Thyroid gland (tissue), 4 donors: ENCODE measurements at regions not wholly inside any gene's neighbourhood (a gene's known extent, or its start where the extent isn't known, plus 50 kb on each side); places are given as distances from the start of the nearest gene placed in this dataset.

Source experiments
- DNase-seq, 2 donors: peaks; one replicate each; pipeline ENCODE4 v3.0.0-alpha.2; 2019
- H3K27ac ChIP-seq, 3 donors: fragments of 200-600 bp; sonication (generic); 1 replicate in 2 of 3; 2 replicates in 1 of 3; pipeline ENCODE4 v1.5.1; 2016 to 2019; ENCODE audit warnings: mild to moderate bottlenecking in 1 of 3, moderate library complexity in 1 of 3
- H3K27me3 ChIP-seq: fragments of 200-600 bp; sonication (generic); one replicate; pipeline ENCODE4 v1.5.1; 2019
- H3K36me3 ChIP-seq, 2 donors: fragments of 200-600 bp; sonication (generic); one replicate each; pipeline ENCODE4 v1.5.1; 2016 to 2019
- H3K4me1 ChIP-seq, 2 donors: fragments of 200-600 bp; sonication (generic); one replicate each; pipeline ENCODE4 v1.5.1; 2017 to 2019
- H3K4me3 ChIP-seq, 3 donors: fragments of 200-600 bp; sonication (generic); replicated peaks in 1 of 3; 1 replicate in 2 of 3; 2 replicates in 1 of 3; pipeline ENCODE4 v1.5.1; 2016; ENCODE audit warnings: mild to moderate bottlenecking in 1 of 3
- H3K9me3 ChIP-seq: fragments of 200-600 bp; sonication (generic); one replicate; pipeline ENCODE4 v1.5.1; 2017
- CTCF ChIP-seq, 6 experiments: fragments of 200-600 bp in 3 of 6; fragments of 450-650 bp in 3 of 6; sonication (generic) in 3 of 6; IDR thresholded peaks; one replicate each; pipeline ENCODE4 v1.5.1; 2016 to 2019; ENCODE audit warnings: antibody characterized with exemption in 6 of 6, mild to moderate bottlenecking in 2 of 6, inconsistent platforms in 1 of 6, moderate library complexity in 1 of 6
- POLR2A ChIP-seq, 2 donors: fragments of 450-650 bp; IDR thresholded peaks; one replicate each; pipeline ENCODE4 v1.6.1; 2017; ENCODE audit warnings: antibody characterized with exemption in 2 of 2, mild to moderate bottlenecking in 2 of 2, moderate library complexity in 1 of 2
- WGBS, 2 donors: methylation state at CpG; one replicate each; pipeline ENCODE4 v1.1.5; 2017; 5-methylcytosine and 5-hydroxymethylcytosine counted together
- intact Hi-C: fragments of 100-400 bp; cut with DNase I; formaldehyde crosslinking; loops from one replicate; pipeline ENCODE4 v1.15.1; 2023

GRCh38 chr2:56026828-56027227 lies 103.2 kb upstream of the EFEMP1 start:
- Histone ChIP-seq H3K27me3 (no peaks in the 10 kb centered on the region), H3K4me1 (no peaks in the 10 kb centered on the region), H3K4me3 (no peak overlapping the region), H3K9me3 (no peaks in the 10 kb centered on the region), H3K27ac (no peak overlapping the region), H3K36me3 (no peaks in the 10 kb centered on the region)
- intact Hi-C loops: no loop called here
- TF ChIP-seq POLR2A (IDR thresholded peaks at IDR 0.05) (no peak), CTCF (IDR thresholded peaks at IDR 0.05) (no peak)
- WGBS, 2 donors: 90 to 94% methylated on average over 2 of the region's 2 CpGs
- no peak for DNase-seq

- no peaks in the 10 kb centered on the region for H3K27me3 ChIP-seq
- H3K27ac ChIP-seq: no peak overlapping the region
- no peaks in the 10 kb centered on the region for H3K4me1 ChIP-seq
- H3K36me3 ChIP-seq: no peaks in the 10 kb centered on the region
- H3K9me3 ChIP-seq: no peaks in the 10 kb centered on the region
- 85 to 90% methylated on average over 5 of the region's 5 CpGs for WGBS, 2 donors
- no peak overlapping the region for H3K4me3 ChIP-seq
- TF ChIP-seq POLR2A (IDR thresholded peaks at IDR 0.05) (no peak), CTCF (IDR thresholded peaks at IDR 0.05) (no peak)
- intact Hi-C loops: no loop called here
- DNase-seq: no peak
These were observed 106.5 kb upstream of the EFEMP1 start for GRCh38 chr2:56030062-56030461.

GRCh38 chr2:56030901-56031300 lies 107.3 kb upstream of the EFEMP1 start:
- H3K27me3 ChIP-seq: no peaks in the 10 kb centered on the region
- H3K4me1 ChIP-seq: no peaks in the 10 kb centered on the region
- H3K9me3 ChIP-seq: no peaks in the 10 kb centered on the region
- H3K27ac ChIP-seq: no peak overlapping the region
- no peak overlapping the region for H3K4me3 ChIP-seq
- H3K36me3 ChIP-seq: no peaks in the 10 kb centered on the region
- intact Hi-C loops: no loop called here
- no peak for TF ChIP-seq CTCF (IDR thresholded peaks at IDR 0.05)
- no peak for TF ChIP-seq POLR2A (IDR thresholded peaks at IDR 0.05)
- no peak for DNase-seq
- WGBS, 2 donors: 74 to 79% methylated on average over 5 of the region's 5 CpGs

- Histone ChIP-seq H3K27ac (no peak overlapping the region), H3K4me3 (no peak overlapping the region), H3K27me3 (no peaks in the 10 kb centered on the region), H3K9me3 (no peaks in the 10 kb centered on the region), H3K4me1 (no peaks in the 10 kb centered on the region), H3K36me3 (no peaks in the 10 kb centered on the region)
- no peak for DNase-seq
- no peak for TF ChIP-seq CTCF (IDR thresholded peaks at IDR 0.05)
- no peak for TF ChIP-seq POLR2A (IDR thresholded peaks at IDR 0.05)
- WGBS, 2 donors: 67 to 74% methylated on average over 3 of the region's 3 CpGs
- intact Hi-C loops: no loop called here
These were observed 110.7 kb upstream of the EFEMP1 start for GRCh38 chr2:56034258-56034657.

- intact Hi-C loops: no loop called here
- Histone ChIP-seq H3K4me1 (no peaks in the 10 kb centered on the region), H3K36me3 (no peaks in the 10 kb centered on the region), H3K4me3 (no peak overlapping the region), H3K9me3 (no peaks in the 10 kb centered on the region), H3K27me3 (no peaks in the 10 kb centered on the region), H3K27ac (no peak overlapping the region)
- WGBS, 2 donors: 63 to 78% methylated on average over 3 of the region's 3 CpGs
- no peak for DNase-seq
- TF ChIP-seq CTCF (IDR thresholded peaks at IDR 0.05) (no peak), POLR2A (IDR thresholded peaks at IDR 0.05) (no peak)
These were observed 116.6 kb upstream of the EFEMP1 start for GRCh38 chr2:56040189-56040588.
